ENCODE measurements at regions not wholly inside any gene's neighbourhood (a gene's known extent, or its start where the extent isn't known, plus 50 kb on each side); places are given as distances from the start of the nearest gene placed in this dataset.

DNA sequence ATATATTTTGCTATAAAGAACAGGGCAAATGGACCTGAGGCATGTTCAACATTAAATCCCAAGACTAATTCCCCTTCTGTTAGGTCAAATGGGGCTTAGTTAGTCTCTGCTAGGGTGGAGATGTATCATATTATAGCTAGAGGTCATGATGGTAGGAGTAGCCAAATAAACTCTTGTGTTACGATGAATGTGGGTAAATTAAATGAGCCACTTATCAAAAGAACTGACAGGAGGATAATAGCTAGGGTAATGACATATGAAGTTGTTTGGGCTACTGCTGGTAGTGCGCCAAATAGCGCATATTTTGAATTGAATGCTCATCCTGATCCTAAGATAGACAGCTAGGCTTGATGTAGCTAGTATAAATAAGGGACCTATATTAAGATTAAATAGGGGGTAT, 445.0 kb downstream of the GXYLT1 start:
- no peaks in the 10 kb centered on the region for H3K4me1 ChIP-seq
- H3K36me3 ChIP-seq, result no peaks in the 10 kb centered on the region
- intact Hi-C loops (cut with micrococcal nuclease), result no loop called here

GRCh38 chr12:41697161-41697560, 447.5 kb downstream of the GXYLT1 start:
- H3K4me1 ChIP-seq, result no peaks in the 10 kb centered on the region
- intact Hi-C loops (cut with micrococcal nuclease), result no loop called here
- DNase-seq, result no peak
- no peak overlapping the region for H3K27ac ChIP-seq (replicated peaks)
- H3K9me3 ChIP-seq (replicated peaks), result no peaks in the 10 kb centered on the region
- H3K27me3 ChIP-seq (ENCODE audit: low read depth), result no peaks in the 10 kb centered on the region
- H3K4me3 ChIP-seq, result no peak overlapping the region
- no peaks in the 10 kb centered on the region for H3K36me3 ChIP-seq
- TF ChIP-seq, protein P1, sequence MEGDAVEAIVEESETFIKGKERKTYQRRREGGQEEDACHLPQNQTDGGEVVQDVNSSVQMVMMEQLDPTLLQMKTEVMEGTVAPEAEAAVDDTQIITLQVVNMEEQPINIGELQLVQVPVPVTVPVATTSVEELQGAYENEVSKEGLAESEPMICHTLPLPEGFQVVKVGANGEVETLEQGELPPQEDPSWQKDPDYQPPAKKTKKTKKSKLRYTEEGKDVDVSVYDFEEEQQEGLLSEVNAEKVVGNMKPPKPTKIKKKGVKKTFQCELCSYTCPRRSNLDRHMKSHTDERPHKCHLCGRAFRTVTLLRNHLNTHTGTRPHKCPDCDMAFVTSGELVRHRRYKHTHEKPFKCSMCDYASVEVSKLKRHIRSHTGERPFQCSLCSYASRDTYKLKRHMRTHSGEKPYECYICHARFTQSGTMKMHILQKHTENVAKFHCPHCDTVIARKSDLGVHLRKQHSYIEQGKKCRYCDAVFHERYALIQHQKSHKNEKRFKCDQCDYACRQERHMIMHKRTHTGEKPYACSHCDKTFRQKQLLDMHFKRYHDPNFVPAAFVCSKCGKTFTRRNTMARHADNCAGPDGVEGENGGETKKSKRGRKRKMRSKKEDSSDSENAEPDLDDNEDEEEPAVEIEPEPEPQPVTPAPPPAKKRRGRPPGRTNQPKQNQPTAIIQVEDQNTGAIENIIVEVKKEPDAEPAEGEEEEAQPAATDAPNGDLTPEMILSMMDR (IDR thresholded peaks at IDR 0.05; ENCODE audit: borderline replicate concordance), result no peak

More for the DNA sequence above, 445.0 kb downstream of the GXYLT1 start:
- TF ChIP-seq, protein P1 (IDR thresholded peaks at IDR 0.05; ENCODE audit: borderline replicate concordance), result no peak
- no peak overlapping the region for H3K27ac ChIP-seq (replicated peaks)
- H3K27me3 ChIP-seq (ENCODE audit: low read depth), result no peaks in the 10 kb centered on the region
- no peak for DNase-seq
- H3K9me3 ChIP-seq (replicated peaks), result no peaks in the 10 kb centered on the region
- H3K4me3 ChIP-seq, result no peak overlapping the region

DNA sequence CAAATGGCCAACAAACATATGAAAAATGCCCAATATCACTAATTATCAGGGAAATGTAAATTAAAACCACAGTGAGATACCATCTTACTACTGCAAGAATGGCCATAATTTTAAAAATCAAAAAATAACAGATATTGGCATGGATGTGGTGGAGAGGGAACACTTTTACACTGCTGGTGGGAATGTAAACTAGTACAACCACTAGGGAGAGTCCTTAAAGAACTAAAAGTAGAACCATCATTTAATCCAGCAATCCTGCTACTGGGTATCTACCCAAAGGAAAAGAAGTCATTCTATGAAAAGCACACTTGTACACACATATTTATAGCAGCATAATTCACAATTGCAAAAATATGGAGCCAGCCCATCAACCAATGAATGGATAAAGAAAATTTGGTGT, 459.7 kb downstream of the GXYLT1 start:
- intact Hi-C loops (cut with micrococcal nuclease), result no loop called here

GRCh38 chr12:41683513-41684240, 461.0 kb downstream of the GXYLT1 start:
- intact Hi-C loops (cut with micrococcal nuclease), result no loop called here
- Histone ChIP-seq H3K27me3 (ENCODE audit: low read depth) (no peaks in the 10 kb centered on the region), H3K4me3 (no peak overlapping the region), H3K36me3 (no peaks in the 10 kb centered on the region), H3K4me1 (no peaks in the 10 kb centered on the region), H3K9me3 (replicated peaks) (no peaks in the 10 kb centered on the region), H3K27ac (replicated peaks) (no peak overlapping the region)
- no peak for DNase-seq
- TF ChIP-seq, protein P1 (IDR thresholded peaks at IDR 0.05; ENCODE audit: borderline replicate concordance), result no peak

More for the DNA sequence above, 459.7 kb downstream of the GXYLT1 start:
- Histone ChIP-seq H3K4me3 (no peak overlapping the region), H3K4me1 (no peaks in the 10 kb centered on the region), H3K27ac (replicated peaks) (no peak overlapping the region), H3K9me3 (replicated peaks) (no peaks in the 10 kb centered on the region), H3K27me3 (ENCODE audit: low read depth) (no peaks in the 10 kb centered on the region), H3K36me3 (no peaks in the 10 kb centered on the region)
- no peak for DNase-seq
- TF ChIP-seq, protein P1 (IDR thresholded peaks at IDR 0.05; ENCODE audit: borderline replicate concordance), result no peak

DNA sequence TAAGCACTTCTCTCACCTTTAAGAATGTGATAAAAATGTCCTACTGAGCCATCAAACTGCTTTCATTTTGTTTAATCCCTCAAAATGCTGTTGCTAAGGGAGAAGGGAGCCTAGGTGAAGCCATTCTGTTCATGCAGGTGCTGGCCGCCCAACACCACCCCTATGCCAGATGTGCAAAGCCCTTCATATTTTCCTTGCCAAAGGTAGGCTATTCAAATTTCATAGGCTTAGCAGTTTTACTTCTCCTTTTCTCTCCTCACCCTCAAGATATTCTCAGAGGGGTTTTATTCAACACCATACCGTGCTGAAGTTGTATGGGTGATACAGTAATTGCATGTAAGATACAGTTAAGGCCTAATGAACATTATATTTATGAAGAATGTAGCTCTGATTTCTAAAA, 461.7 kb downstream of the GXYLT1 start:
- DNase-seq, result no peak
- H3K4me3 ChIP-seq, result no peak overlapping the region
- no peak overlapping the region for H3K27ac ChIP-seq (replicated peaks)
- TF ChIP-seq, protein P1 (IDR thresholded peaks at IDR 0.05; ENCODE audit: borderline replicate concordance), result no peak
- no peaks in the 10 kb centered on the region for H3K4me1 ChIP-seq
- no peaks in the 10 kb centered on the region for H3K27me3 ChIP-seq (ENCODE audit: low read depth)
- intact Hi-C loops (cut with micrococcal nuclease), result no loop called here
- no peaks in the 10 kb centered on the region for H3K36me3 ChIP-seq
- no peaks in the 10 kb centered on the region for H3K9me3 ChIP-seq (replicated peaks)
